GM19452 (cell line): ENCODE measurements at regions not wholly inside any gene's neighbourhood (a gene's known extent, or its start where the extent isn't known, plus 50 kb on each side); places are given as distances from the start of the nearest gene placed in this dataset.
"Not testable (repeated sequence)": the region's sequence is repeated elsewhere in the genome, so short reads cannot be mapped to it uniquely, and the experiment has no call there.

Experiments
- ATAC-seq: cut with Tn5 transposase; IDR thresholded peaks from one replicate; pipeline ENCODE4 v1.9.1; 2021; ENCODE audit not compliant: unreplicated experiment

- ATAC-seq, result not testable (repeated sequence)
These were observed 390.2 kb upstream of the CHORDC1 start for GRCh38 chr11:90613037-90613436.

- ATAC-seq, result no peak
These were observed 383.9 kb upstream of the CHORDC1 start for GRCh38 chr11:90606721-90607120.

- no peak for ATAC-seq
These were observed 378.4 kb upstream of the CHORDC1 start for GRCh38 chr11:90601261-90601660.

GRCh38 chr11:90594658-90595057 is 371.8 kb upstream of the CHORDC1 start:
- ATAC-seq, result no peak

- no peak for ATAC-seq
These were observed 370.2 kb upstream of the CHORDC1 start for GRCh38 chr11:90593099-90593498.

- no peak for ATAC-seq
These were observed 367.4 kb upstream of the CHORDC1 start for GRCh38 chr11:90590286-90590685.

GRCh38 chr11:90589735-90590134 is 366.9 kb upstream of the CHORDC1 start:
- ATAC-seq, result no peak

GRCh38 chr11:90587896-90588295 is 365.0 kb upstream of the CHORDC1 start:
- no peak for ATAC-seq

- ATAC-seq, result no peak
These were observed 362.6 kb upstream of the CHORDC1 start for GRCh38 chr11:90585491-90585890.

GRCh38 chr11:90582999-90583398 is 360.1 kb upstream of the CHORDC1 start:
- not testable (repeated sequence) for ATAC-seq

- no peak for ATAC-seq
These were observed 341.7 kb upstream of the CHORDC1 start for GRCh38 chr11:90564531-90564930.

GRCh38 chr11:90558328-90558865 is 335.5 kb upstream of the CHORDC1 start:
- no peak for ATAC-seq

- no peak for ATAC-seq
These were observed 333.8 kb upstream of the CHORDC1 start for GRCh38 chr11:90556606-90557005.

GRCh38 chr11:90556026-90556425 is 333.2 kb upstream of the CHORDC1 start:
- no peak for ATAC-seq

- ATAC-seq, result no peak
These were observed 332.6 kb upstream of the CHORDC1 start for GRCh38 chr11:90555477-90555876.

GRCh38 chr11:90542092-90542491 is 319.2 kb upstream of the CHORDC1 start:
- ATAC-seq, result no peak

- ATAC-seq, result no peak
These were observed 313.5 kb upstream of the CHORDC1 start for GRCh38 chr11:90536301-90536700.

- no peak for ATAC-seq
These were observed 309.3 kb upstream of the CHORDC1 start for GRCh38 chr11:90532125-90532524.

- no peak for ATAC-seq
These were observed 308.2 kb upstream of the CHORDC1 start for GRCh38 chr11:90531001-90531400.

- ATAC-seq, result no peak
These were observed 303.1 kb upstream of the CHORDC1 start for GRCh38 chr11:90525962-90526361.

- ATAC-seq, result no peak
These were observed 290.0 kb upstream of the CHORDC1 start for GRCh38 chr11:90512846-90513245.

- no peak for ATAC-seq
These were observed 288.0 kb upstream of the CHORDC1 start for GRCh38 chr11:90510839-90511238.

- ATAC-seq, result no peak
These were observed 278.2 kb upstream of the CHORDC1 start for GRCh38 chr11:90500922-90501568.
